ENCODE measurements at regions not wholly inside any gene's neighbourhood (a gene's known extent, or its start where the extent isn't known, plus 50 kb on each side); places are given as distances from the start of the nearest gene placed in this dataset.

- no peaks in the 10 kb centered on the region for H3K4me1 Mint-ChIP-seq
- POLR2A ChIA-PET = no interaction called here
- no peaks in the 10 kb centered on the region for H3K36me3 Mint-ChIP-seq (ENCODE audit: low read depth)
- no peak overlapping the region for H3K4me3 Mint-ChIP-seq
- H3K27ac Mint-ChIP-seq = no peak overlapping the region
- peaks cover 3% of the 10 kb centered on the region for H3K9me3 Mint-ChIP-seq (ENCODE audit: low read depth)
- peaks cover 10% of the 10 kb centered on the region for H3K27me3 Mint-ChIP-seq
- CTCF ChIA-PET = no interaction called here
- ATAC-seq (no peak), DNase-seq (no peak)
- intact Hi-C loops (cut with DNase I, micrococcal nuclease) = no loop called here
Observed at GRCh38 chr3:110767156-110767555, 304.5 kb upstream of the NECTIN3 start.

GRCh38 chr3:110767838-110768237 lies 303.8 kb upstream of the NECTIN3 start:
- CTCF ChIA-PET = interaction anchor here (0.7 kb wide), 1 partner anchor 1228 kb away, joined by 3 read pairs; no protein-coding TSS in a partner anchor
- H3K9me3 Mint-ChIP-seq (ENCODE audit: low read depth) = peaks cover 3% of the 10 kb centered on the region
- no peak overlapping the region for H3K4me3 Mint-ChIP-seq
- ATAC-seq = no peak
- intact Hi-C loops (cut with DNase I, micrococcal nuclease) = no loop called here
- no peak overlapping the region for H3K27ac Mint-ChIP-seq
- POLR2A ChIA-PET = no interaction called here
- no peaks in the 10 kb centered on the region for H3K4me1 Mint-ChIP-seq
- peaks cover 10% of the 10 kb centered on the region for H3K27me3 Mint-ChIP-seq
- DNase-seq = no peak
- H3K36me3 Mint-ChIP-seq (ENCODE audit: low read depth) = no peaks in the 10 kb centered on the region

DNA sequence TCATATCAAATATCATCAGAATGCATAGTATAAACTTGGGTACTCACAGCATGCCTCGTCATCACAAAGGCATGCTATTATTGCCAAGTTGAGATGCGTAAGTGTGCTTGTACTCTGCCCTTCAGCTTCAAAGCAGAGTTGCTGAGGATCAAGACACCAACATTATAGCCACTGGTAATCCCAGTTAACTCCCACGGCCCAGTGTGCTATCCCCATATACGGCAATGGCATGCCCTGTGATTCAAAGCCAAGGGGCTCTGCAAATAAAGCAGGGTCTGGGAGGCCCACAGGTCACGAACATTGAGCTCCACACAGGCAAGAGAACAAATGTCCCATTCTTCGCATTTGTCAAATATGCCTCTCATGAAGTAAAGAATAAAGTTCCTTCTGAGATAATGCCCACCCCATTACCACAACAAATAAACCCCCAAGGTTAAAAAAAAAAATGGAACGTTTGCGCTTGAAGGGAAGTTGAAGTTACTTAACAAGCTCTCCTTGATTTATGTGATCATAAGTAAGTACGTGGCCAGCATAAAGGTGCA lies 298.1 kb upstream of the NECTIN3 start:
- H3K27me3 Mint-ChIP-seq = no peaks in the 10 kb centered on the region
- ATAC-seq = no peak
- POLR2A ChIA-PET = no interaction called here

GRCh38 chr3:110774496-110775265 lies 296.9 kb upstream of the NECTIN3 start:
- no peak for ATAC-seq
- intact Hi-C loops (cut with DNase I, micrococcal nuclease) = no loop called here
- no peaks in the 10 kb centered on the region for H3K9me3 Mint-ChIP-seq (ENCODE audit: low read depth)

More for the DNA sequence above, 298.1 kb upstream of the NECTIN3 start:
- intact Hi-C loops (cut with DNase I, micrococcal nuclease) = no loop called here
- H3K36me3 Mint-ChIP-seq (ENCODE audit: low read depth) = no peaks in the 10 kb centered on the region
- no peaks in the 10 kb centered on the region for H3K4me1 Mint-ChIP-seq
- no peak overlapping the region for H3K4me3 Mint-ChIP-seq
- DNase-seq = no peak
- H3K9me3 Mint-ChIP-seq (ENCODE audit: low read depth) = no peaks in the 10 kb centered on the region
- no peak overlapping the region for H3K27ac Mint-ChIP-seq
- CTCF ChIA-PET = no interaction called here

GRCh38 chr3:110779581-110779980 lies 292.0 kb upstream of the NECTIN3 start:
- DNase-seq (no peak), ATAC-seq (no peak)
- intact Hi-C loops (cut with DNase I, micrococcal nuclease) = no loop called here
- Mint-ChIP-seq H3K27me3 (no peaks in the 10 kb centered on the region), H3K4me1 (no peaks in the 10 kb centered on the region), H3K9me3 (ENCODE audit: low read depth) (no peaks in the 10 kb centered on the region), H3K4me3 (no peak overlapping the region), H3K27ac (no peak overlapping the region), H3K36me3 (ENCODE audit: low read depth) (no peaks in the 10 kb centered on the region)
- ChIA-PET POLR2A (no interaction called here), CTCF (no interaction called here)

More at GRCh38 chr3:110774496-110775265, 296.9 kb upstream of the NECTIN3 start:
- no peak overlapping the region for H3K4me3 Mint-ChIP-seq
- no peaks in the 10 kb centered on the region for H3K36me3 Mint-ChIP-seq (ENCODE audit: low read depth)
- H3K27me3 Mint-ChIP-seq = no peaks in the 10 kb centered on the region
- no peak for DNase-seq
- POLR2A ChIA-PET = no interaction called here
- no peaks in the 10 kb centered on the region for H3K4me1 Mint-ChIP-seq
- CTCF ChIA-PET = no interaction called here
- H3K27ac Mint-ChIP-seq = no peak overlapping the region

- no peak overlapping the region for H3K27ac Mint-ChIP-seq
Observed at GRCh38 chr3:110783541-110783940, 288.1 kb upstream of the NECTIN3 start.

GRCh38 chr3:110788794-110789193 lies 282.8 kb upstream of the NECTIN3 start:
- Mint-ChIP-seq H3K27ac (no peak overlapping the region), H3K4me3 (no peak overlapping the region), H3K36me3 (ENCODE audit: low read depth) (no peaks in the 10 kb centered on the region), H3K4me1 (no peaks in the 10 kb centered on the region), H3K9me3 (ENCODE audit: low read depth) (peaks cover 6% of the 10 kb centered on the region), H3K27me3 (peaks cover 5% of the 10 kb centered on the region)
- DNase-seq (no peak), ATAC-seq (no peak)
- ChIA-PET POLR2A (no interaction called here), CTCF (no interaction called here)
- intact Hi-C loops (cut with DNase I, micrococcal nuclease) = no loop called here

More at GRCh38 chr3:110783541-110783940, 288.1 kb upstream of the NECTIN3 start:
- Mint-ChIP-seq H3K27me3 (no peaks in the 10 kb centered on the region), H3K4me3 (no peak overlapping the region), H3K4me1 (no peaks in the 10 kb centered on the region), H3K9me3 (ENCODE audit: low read depth) (peaks cover 6% of the 10 kb centered on the region), H3K36me3 (ENCODE audit: low read depth) (no peaks in the 10 kb centered on the region)
- intact Hi-C loops (cut with DNase I, micrococcal nuclease) = no loop called here
- no peak for ATAC-seq
- ChIA-PET POLR2A (no interaction called here), CTCF (no interaction called here)
- no peak for DNase-seq

DNA sequence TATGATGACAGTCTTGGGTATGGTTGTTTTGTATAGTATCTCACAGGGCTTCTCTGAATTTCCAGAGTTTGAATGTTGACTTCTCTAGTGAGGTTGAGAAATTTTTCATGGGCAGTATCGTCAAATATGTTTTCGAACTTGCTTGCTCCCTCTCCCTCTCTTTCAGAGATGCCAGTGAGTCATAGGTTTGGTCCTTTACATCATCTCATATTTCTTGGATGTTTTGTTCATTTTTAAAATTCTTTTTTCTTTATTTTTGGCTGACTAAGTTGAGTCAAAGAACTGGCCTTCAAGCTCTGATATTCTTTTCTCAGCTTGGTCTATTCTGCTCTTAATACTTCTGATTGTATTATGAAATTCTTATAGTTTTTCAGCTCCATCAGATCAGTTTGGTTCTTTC lies 282.3 kb upstream of the NECTIN3 start:
- no peaks in the 10 kb centered on the region for H3K36me3 Mint-ChIP-seq (ENCODE audit: low read depth)
- CTCF ChIA-PET = no interaction called here
- ATAC-seq (no peak), DNase-seq (no peak)
- H3K27ac Mint-ChIP-seq = no peak overlapping the region
- intact Hi-C loops (cut with DNase I, micrococcal nuclease) = no loop called here
- H3K4me1 Mint-ChIP-seq = no peaks in the 10 kb centered on the region
- peaks cover 6% of the 10 kb centered on the region for H3K9me3 Mint-ChIP-seq (ENCODE audit: low read depth)
- H3K4me3 Mint-ChIP-seq = no peak overlapping the region
- peaks cover 9% of the 10 kb centered on the region for H3K27me3 Mint-ChIP-seq
- POLR2A ChIA-PET = no interaction called here

DNA sequence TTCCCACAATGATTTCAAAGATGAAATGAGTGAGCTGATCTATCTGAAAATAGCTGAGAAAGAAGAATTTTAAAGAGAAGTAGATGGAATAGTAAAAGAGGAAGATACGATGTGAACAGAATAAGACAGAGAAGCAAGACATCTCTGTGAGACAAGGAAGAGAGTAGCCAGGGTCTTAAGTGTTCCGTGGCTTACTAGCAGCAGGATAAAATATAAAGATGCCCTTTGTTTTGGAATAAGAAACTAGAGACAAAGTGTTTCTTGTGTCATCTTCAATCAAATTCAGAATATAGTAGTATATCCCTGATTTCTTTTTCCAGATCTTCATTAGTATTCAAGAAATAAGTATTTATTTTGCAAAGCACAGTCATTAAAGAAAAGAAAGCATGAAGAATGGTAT lies 281.0 kb upstream of the NECTIN3 start:
- intact Hi-C loops (cut with DNase I, micrococcal nuclease) = no loop called here
- ChIA-PET CTCF (no interaction called here), POLR2A (no interaction called here)
- Mint-ChIP-seq H3K27ac (no peak overlapping the region), H3K27me3 (peaks cover 13% of the 10 kb centered on the region), H3K4me3 (no peak overlapping the region), H3K36me3 (ENCODE audit: low read depth) (no peaks in the 10 kb centered on the region), H3K9me3 (ENCODE audit: low read depth) (no peaks in the 10 kb centered on the region), H3K4me1 (no peaks in the 10 kb centered on the region)
- no peak for ATAC-seq
- no peak for DNase-seq

GRCh38 chr3:110791995-110792686 lies 279.5 kb upstream of the NECTIN3 start:
- no peak overlapping the region for H3K4me3 Mint-ChIP-seq
- no peaks in the 10 kb centered on the region for H3K36me3 Mint-ChIP-seq (ENCODE audit: low read depth)
- POLR2A ChIA-PET = no interaction called here
- CTCF ChIA-PET = no interaction called here
- intact Hi-C loops (cut with DNase I, micrococcal nuclease) = no loop called here
- H3K27ac Mint-ChIP-seq = no peak overlapping the region
- peaks cover 13% of the 10 kb centered on the region for H3K27me3 Mint-ChIP-seq
- DNase-seq = no peak
- no peak for ATAC-seq
- no peaks in the 10 kb centered on the region for H3K4me1 Mint-ChIP-seq
- H3K9me3 Mint-ChIP-seq (ENCODE audit: low read depth) = no peaks in the 10 kb centered on the region

GRCh38 chr3:110793611-110794010 lies 278.0 kb upstream of the NECTIN3 start:
- Mint-ChIP-seq H3K4me3 (no peak overlapping the region), H3K9me3 (ENCODE audit: low read depth) (no peaks in the 10 kb centered on the region), H3K27me3 (peaks cover 13% of the 10 kb centered on the region), H3K27ac (no peak overlapping the region), H3K4me1 (no peaks in the 10 kb centered on the region), H3K36me3 (ENCODE audit: low read depth) (no peaks in the 10 kb centered on the region)
- DNase-seq (no peak), ATAC-seq (no peak)
- ChIA-PET POLR2A (no interaction called here), CTCF (no interaction called here)
- intact Hi-C loops (cut with DNase I, micrococcal nuclease) = no loop called here

GRCh38 chr3:110795163-110795562 lies 276.5 kb upstream of the NECTIN3 start:
- ChIA-PET CTCF (no interaction called here), POLR2A (interaction anchor here (0.6 kb wide), 1 partner anchor 1854 kb away, joined by 3 read pairs; no protein-coding TSS in a partner anchor)
- H3K4me1 Mint-ChIP-seq = no peaks in the 10 kb centered on the region
- H3K4me3 Mint-ChIP-seq = no peak overlapping the region
- no peaks in the 10 kb centered on the region for H3K9me3 Mint-ChIP-seq (ENCODE audit: low read depth)
- intact Hi-C loops (cut with DNase I, micrococcal nuclease) = no loop called here
- no peak overlapping the region for H3K27ac Mint-ChIP-seq
- DNase-seq (no peak), ATAC-seq (no peak)
- H3K27me3 Mint-ChIP-seq = peaks cover 13% of the 10 kb centered on the region
- H3K36me3 Mint-ChIP-seq (ENCODE audit: low read depth) = no peaks in the 10 kb centered on the region
